ENCODE measurements at regions not wholly inside any gene's neighbourhood (a gene's known extent, or its start where the extent isn't known, plus 50 kb on each side); places are given as distances from the start of the nearest gene placed in this dataset.

- TF ChIP-seq CTCF (conservative IDR thresholded peaks at IDR 0.05; ENCODE audit: low read depth, low read length) (no peak), EZH2 (IDR thresholded peaks at IDR 0.05; ENCODE audit: borderline replicate concordance, low read depth, low read length, poor library complexity, severe bottlenecking) (no peak)
Measured at GRCh38 chr17:13996748-13997147, 72.6 kb upstream of the COX10 start.

Measured in A673 (cell line).